ENCODE measurements at regions not wholly inside any gene's neighbourhood (a gene's known extent, or its start where the extent isn't known, plus 50 kb on each side); places are given as distances from the start of the nearest gene placed in this dataset.

DNA sequence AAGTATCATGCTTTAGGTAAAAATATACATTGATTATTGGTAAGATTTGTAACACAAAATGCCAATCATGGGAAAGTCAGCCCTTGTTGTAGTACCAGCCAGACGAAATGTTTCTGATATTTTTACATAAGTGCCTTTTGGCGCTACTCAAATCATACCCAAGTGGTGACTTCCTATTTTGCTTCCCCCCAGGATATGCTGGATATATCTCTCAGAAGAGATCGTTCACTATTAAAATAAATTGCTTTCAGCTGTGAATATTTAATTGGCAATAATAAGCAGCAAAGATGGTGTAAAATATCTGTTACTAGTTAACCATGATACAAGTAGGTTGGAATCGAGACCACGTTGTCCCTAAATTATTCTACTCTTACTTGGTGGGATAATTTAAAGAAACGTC, 909.2 kb upstream of the LRRN3 start:
- no peak for DNase-seq (ENCODE audit: low read depth)
- TF ChIP-seq CTCF (IDR thresholded peaks at IDR 0.05; ENCODE audit: control insufficient read depth, extremely low read depth, insufficient read depth) = no peak
- H3K4me3 ChIP-seq (ENCODE audit: low read depth, low read length) = no peak overlapping the region

- no peak for TF ChIP-seq CTCF (IDR thresholded peaks at IDR 0.05; ENCODE audit: control insufficient read depth, extremely low read depth, insufficient read depth)
- H3K4me3 ChIP-seq (ENCODE audit: low read depth, low read length) = no peak overlapping the region
- no peak for DNase-seq (ENCODE audit: low read depth)
Observed at GRCh38 chr7:110186334-110186733, 904.6 kb upstream of the LRRN3 start.

DNA sequence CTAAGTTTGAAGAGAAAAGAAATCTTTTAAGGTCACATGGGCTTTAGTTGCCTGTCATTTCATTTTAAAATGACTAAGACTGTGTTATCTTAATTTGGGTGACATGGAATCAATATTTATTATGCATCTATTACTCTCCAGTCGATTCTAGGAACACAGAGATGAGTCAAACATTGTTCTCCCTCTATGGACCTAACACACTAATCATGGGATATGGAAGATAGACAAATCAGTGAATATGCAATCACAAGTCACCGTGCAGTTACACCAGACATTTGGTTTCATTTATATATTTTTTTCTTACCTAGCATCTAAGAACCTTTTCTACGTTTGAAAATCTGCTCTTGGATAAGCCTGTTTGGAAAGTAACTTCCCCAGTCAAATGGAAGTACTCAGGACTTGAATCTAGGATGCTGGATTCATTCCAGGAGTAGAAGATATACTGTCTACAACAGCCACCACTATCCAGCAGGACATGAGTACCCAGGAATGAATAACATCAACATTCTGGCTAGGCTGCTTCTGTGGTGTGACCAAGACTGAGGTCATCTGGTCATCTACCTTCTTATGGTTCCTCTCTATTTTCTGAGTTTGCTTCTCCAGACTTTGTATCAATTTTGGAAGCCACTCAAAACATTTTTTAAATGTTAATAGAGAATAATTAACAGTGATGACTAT, 902.9 kb upstream of the LRRN3 start:
- no peak for DNase-seq (ENCODE audit: low read depth)
- no peak for TF ChIP-seq CTCF (IDR thresholded peaks at IDR 0.05; ENCODE audit: control insufficient read depth, extremely low read depth, insufficient read depth)
- H3K4me3 ChIP-seq (ENCODE audit: low read depth, low read length) = no peak overlapping the region

GRCh38 chr7:110204527-110204926, 886.4 kb upstream of the LRRN3 start:
- DNase-seq (ENCODE audit: low read depth) = no peak
- H3K4me3 ChIP-seq (ENCODE audit: low read depth, low read length) = no peak overlapping the region
- TF ChIP-seq CTCF (IDR thresholded peaks at IDR 0.05; ENCODE audit: control insufficient read depth, extremely low read depth, insufficient read depth) = peak; percentile 50

DNA sequence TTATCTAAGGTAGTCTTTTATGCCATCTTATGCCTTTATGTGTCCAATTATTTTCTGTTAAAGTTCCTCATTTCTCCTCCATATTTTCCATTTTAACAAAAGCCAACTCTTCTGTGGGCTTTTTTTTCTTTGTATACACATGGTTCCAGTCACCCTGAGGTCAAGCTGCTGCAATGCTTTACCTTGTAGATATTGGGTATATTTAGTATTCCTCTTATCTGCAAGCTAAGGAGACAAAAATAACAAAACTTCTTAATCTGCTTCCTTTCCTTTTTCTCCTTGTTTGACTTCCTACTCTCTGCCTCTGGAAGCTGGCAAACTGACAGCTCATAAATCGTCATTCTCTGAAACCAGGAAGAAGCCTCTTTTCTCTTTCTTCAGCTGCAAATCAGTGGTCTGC, 885.0 kb upstream of the LRRN3 start:
- TF ChIP-seq CTCF (IDR thresholded peaks at IDR 0.05; ENCODE audit: control insufficient read depth, extremely low read depth, insufficient read depth) = no peak
- DNase-seq (ENCODE audit: low read depth) = no peak
- no peak overlapping the region for H3K4me3 ChIP-seq (ENCODE audit: low read depth, low read length)

DNA sequence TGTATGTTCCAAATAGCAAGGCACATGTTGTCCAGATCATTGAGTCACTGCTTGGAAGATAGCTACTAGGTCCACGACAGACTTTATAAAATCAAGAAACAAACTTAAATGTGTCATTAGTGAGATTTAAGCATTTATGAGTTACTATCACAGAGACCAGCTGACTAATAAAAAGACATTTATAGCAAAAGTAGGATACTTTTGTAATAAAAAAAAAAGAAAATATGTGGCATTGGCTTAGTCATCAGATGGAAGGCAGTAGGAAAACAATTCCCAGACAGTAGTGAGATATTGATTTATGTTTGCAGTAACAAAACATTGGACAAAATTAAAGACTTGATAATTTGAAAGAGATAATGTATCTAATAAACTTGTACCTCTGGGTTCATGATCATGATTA, 881.0 kb upstream of the LRRN3 start:
- no peak for DNase-seq (ENCODE audit: low read depth)

More for the DNA sequence above, 881.0 kb upstream of the LRRN3 start:
- TF ChIP-seq CTCF (IDR thresholded peaks at IDR 0.05; ENCODE audit: control insufficient read depth, extremely low read depth, insufficient read depth) = no peak
- no peak overlapping the region for H3K4me3 ChIP-seq (ENCODE audit: low read depth, low read length)
